SK-N-SH (cell line): ENCODE measurements at regions not wholly inside any gene's neighbourhood (a gene's known extent, or its start where the extent isn't known, plus 50 kb on each side); places are given as distances from the start of the nearest gene placed in this dataset.

Source experiments
- CTCF ChIP-seq: fragments of 200-600 bp; sonication (generic); IDR thresholded peaks from 2 replicates; pipeline ENCODE4 v1.6.1; 2017; ENCODE audit warnings: antibody characterized with exemption, mild to moderate bottlenecking, moderate library complexity
- GABPA ChIP-seq: IDR thresholded peaks from 2 replicates; pipeline ENCODE4 v1.4.0; 2012; ENCODE audit warnings: low read depth, mild to moderate bottlenecking
- TEAD4 ChIP-seq: IDR thresholded peaks from 2 replicates; pipeline ENCODE4 v1.4.0; 2012; ENCODE audit warnings: mild to moderate bottlenecking, borderline replicate concordance; ENCODE audit not compliant: insufficient read depth
- TF ChIP-seq, protein P1 (sequence below): fragments of 150-350 bp; IDR thresholded peaks from 2 replicates; pipeline ENCODE4 v1.6.1; 2017; ENCODE audit warnings: antibody characterized with exemption, low read length, low read depth, borderline replicate concordance

DNA sequence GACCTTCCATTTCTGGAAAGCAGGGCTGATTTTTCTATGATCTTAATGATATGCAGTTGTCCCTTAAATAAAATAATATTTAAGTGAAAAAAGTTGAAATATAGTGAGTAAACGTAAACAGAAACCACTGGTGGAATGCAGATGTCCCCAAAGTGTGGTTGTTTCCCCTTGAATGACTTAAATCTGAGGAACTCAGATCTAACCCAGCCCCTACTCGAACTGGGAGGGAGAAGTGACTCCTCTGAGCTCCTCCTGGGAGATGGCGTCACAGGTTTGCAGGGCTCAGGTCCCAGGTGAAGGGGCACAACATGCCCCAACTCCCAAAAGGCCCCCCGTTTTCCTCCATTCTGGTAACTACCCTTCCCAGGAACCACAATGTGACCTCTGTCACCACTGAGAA, 142.8 kb downstream of the IRF8 start:
- TF ChIP-seq GABPA (no peak), TEAD4 (no peak), CTCF (no peak)
- TF ChIP-seq, protein P1, sequence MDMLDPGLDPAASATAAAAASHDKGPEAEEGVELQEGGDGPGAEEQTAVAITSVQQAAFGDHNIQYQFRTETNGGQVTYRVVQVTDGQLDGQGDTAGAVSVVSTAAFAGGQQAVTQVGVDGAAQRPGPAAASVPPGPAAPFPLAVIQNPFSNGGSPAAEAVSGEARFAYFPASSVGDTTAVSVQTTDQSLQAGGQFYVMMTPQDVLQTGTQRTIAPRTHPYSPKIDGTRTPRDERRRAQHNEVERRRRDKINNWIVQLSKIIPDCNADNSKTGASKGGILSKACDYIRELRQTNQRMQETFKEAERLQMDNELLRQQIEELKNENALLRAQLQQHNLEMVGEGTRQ: no peak
